NCI-H1048 (cell line): ENCODE measurements at regions not wholly inside any gene's neighbourhood (a gene's known extent, or its start where the extent isn't known, plus 50 kb on each side); places are given as distances from the start of the nearest gene placed in this dataset.

Experiments used
- DNase-seq: peaks from one replicate; lab custom pipeline; 2025; lab: John Stamatoyannopoulos, UW

GRCh38 chr4:83858131-83858530 is 322.2 kb downstream of the GPAT3 start:
- DNase-seq: no peak

DNA sequence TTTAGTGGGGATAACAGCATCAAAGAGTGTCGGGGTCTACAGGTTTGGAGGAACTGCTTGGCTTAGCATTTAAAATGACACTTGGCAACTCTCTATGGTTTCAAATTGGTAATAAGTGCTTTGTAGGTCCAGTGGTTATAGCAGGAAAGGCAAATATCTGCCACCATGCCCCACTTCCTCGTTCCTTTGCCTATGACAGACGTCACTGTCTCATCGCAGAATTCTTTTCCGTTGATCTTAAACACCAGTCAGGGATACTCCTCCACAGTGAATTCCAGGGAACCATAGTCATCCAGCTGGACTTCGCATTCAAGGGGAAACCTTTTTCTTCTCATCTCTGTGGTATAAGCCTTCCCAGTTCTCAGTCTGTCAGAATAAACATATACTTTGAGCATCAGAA is 319.1 kb downstream of the GPAT3 start:
- DNase-seq: no peak

GRCh38 chr4:83852085-83852451 is 316.2 kb downstream of the GPAT3 start:
- DNase-seq: no peak

- no peak for DNase-seq
Measured at GRCh38 chr4:83851261-83852084, 315.6 kb downstream of the GPAT3 start.

DNA sequence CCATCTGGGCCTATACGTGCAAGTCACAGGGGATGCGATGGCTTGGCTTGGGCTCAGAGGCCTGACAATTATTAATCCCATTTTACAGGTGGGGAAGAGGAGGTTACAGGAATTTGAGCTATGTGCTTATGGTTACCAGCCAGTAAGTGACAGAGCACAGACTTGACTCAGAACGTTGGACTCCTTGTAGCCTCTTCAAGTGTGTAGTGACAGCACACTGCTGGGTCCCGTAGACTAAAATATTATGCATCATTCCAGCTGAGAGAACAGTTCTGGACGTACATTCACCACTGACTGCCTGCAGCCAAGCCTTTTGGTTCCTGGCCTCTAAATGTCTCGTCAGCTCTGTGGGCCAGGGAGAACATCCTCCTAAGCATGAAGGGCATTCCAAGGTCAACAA is 314.5 kb downstream of the GPAT3 start:
- no peak for DNase-seq

DNA sequence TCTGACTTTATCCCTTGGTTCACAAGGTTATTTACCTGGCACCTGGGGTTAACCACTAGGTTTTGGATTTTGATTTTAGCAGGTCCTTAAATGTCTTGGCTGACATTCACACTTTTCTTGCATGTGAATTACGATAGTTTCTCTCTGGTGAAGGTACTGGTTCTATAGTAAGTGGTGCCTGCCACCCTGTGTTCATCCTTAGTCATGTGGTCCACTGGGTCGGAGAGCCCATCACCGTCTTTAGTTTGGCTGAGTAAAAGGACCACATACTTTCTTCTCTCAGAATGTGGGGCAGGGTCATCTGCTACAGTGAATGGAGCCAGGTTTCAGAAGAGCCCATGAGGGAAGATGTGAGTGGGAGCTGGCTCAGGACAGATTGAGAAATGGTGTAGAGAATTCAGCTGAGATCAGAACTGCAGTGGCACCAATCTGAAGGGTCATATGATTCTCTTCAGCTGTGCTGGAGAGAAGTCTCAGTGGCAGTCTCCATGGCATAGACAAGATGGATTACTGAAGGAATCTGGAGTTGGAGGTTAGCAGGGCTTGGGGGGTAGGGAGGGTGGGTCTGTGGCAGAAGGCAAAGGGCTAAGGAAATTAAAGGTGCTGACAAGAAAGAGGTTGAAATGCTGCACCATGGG is 310.4 kb downstream of the GPAT3 start:
- DNase-seq: no peak

- DNase-seq: no peak
Measured at GRCh38 chr4:83839615-83840014, 303.7 kb downstream of the GPAT3 start.

- no peak for DNase-seq
Measured at GRCh38 chr4:83837614-83838308, 301.9 kb downstream of the GPAT3 start.

- no peak for DNase-seq
Measured at GRCh38 chr4:83833920-83834319, 298.0 kb downstream of the GPAT3 start.

DNA sequence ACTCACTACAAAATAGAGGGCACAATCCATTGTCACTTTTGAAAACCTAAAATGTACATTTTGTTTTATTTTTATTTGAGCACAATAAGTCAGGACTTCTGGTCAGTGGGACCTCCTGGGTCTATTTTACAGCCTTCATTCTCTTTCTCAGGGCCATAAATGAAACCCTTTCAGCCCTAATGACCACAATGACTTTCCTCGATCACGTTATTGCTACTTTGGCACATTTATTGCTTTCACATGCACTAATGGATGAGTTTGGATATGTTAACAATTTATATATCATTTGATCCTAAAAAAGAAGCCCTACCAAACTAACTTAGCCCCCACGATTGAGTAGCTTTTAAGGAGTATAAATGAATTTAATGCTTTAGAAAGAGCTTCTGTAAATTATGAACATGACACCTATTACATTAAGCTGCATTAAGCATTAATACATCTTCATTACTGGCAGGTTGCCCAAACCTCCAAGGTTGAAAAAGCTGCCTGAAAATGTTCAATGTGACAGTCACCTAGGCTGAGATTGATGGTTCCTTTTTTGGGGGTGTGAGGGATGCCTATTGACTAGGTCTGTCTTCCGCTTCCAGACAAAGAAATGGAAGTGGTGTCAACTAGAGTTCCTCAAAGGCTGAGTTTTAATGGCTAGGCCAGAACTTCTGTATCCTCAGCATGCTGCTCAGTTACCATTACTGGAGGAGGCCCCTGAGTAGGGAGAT is 296.4 kb downstream of the GPAT3 start:
- no peak for DNase-seq

DNA sequence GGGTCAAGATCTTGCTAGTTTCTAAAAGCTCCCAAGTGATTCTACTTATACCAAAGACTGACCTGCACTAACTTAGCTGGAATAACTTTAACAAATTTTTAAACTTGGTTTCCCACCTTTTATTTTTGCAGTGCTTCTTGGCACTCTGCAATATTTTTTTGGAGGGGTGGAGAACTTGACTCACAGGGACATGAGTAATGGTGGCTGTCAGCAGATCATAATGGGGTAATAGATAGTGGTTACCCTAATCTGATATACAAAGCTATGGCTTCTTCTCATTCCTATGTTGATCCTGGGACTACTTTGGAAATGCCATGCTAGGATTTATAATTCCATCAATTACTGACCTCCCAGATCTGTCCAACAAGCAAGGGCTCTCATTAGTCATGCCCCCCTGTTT is 295.7 kb downstream of the GPAT3 start:
- no peak for DNase-seq

- DNase-seq: no peak
Measured at GRCh38 chr4:83830138-83830888, 294.4 kb downstream of the GPAT3 start.

GRCh38 chr4:83828601-83829000 is 292.7 kb downstream of the GPAT3 start:
- no peak for DNase-seq

- no peak for DNase-seq
Measured at GRCh38 chr4:83821493-83821892, 285.6 kb downstream of the GPAT3 start.

- DNase-seq: no peak
Measured at GRCh38 chr4:83819582-83819981, 283.7 kb downstream of the GPAT3 start.

DNA sequence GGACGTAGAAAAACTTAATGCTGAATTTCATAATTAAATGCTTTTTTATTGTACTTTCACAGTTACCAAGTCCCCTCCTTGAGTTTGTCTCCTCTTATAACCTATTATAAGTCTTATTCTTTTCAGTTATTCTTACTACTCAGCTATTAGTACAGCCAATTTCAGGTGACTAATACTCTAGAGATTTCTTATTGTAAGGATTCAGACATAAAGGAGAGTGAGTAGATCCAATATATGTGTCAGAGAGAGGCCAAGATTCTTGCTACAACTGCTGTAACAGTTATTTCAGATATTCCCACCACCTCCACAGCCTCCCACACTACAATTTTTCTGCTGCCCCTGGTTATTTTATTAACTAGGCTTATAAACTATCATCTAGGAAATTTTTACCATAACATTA is 274.5 kb downstream of the GPAT3 start:
- DNase-seq: no peak

GRCh38 chr4:83809581-83809980 is 273.7 kb downstream of the GPAT3 start:
- no peak for DNase-seq

DNA sequence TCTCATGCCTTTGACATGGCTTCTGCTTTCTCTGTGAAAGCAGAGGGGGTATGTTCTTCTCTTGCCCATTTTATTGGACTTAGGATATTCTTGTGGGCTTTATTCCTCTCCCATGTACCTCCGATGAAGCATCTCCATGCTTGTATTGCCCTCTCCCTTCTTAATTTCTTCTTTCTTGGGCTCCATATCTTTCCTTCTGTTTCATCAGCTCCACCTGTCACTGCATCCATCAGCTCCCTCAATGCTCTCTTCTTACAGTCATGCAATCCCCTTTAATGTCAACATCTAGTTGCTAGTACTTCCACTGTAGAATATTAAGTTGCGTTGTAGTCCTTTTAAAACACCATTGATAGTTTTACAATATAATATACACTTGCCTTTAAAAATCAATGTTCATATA is 257.6 kb downstream of the GPAT3 start:
- no peak for DNase-seq

- DNase-seq: no peak
Measured at GRCh38 chr4:83785891-83786290, 250.0 kb downstream of the GPAT3 start.

GRCh38 chr4:83783215-83783614 is 247.3 kb downstream of the GPAT3 start:
- no peak for DNase-seq

GRCh38 chr4:83782591-83782990 is 246.7 kb downstream of the GPAT3 start:
- DNase-seq: no peak

- no peak for DNase-seq
Measured at GRCh38 chr4:83781434-83781833, 245.5 kb downstream of the GPAT3 start.
